ENCODE measurements at regions not wholly inside any gene's neighbourhood (a gene's known extent, or its start where the extent isn't known, plus 50 kb on each side); places are given as distances from the start of the nearest gene placed in this dataset.

- DNase-seq, result no peak
These were observed 158.1 kb downstream of the METTL4 start for GRCh38 chr18:2412996-2413751.

- no peak for DNase-seq
These were observed 157.1 kb downstream of the METTL4 start for GRCh38 chr18:2414235-2414634.

GRCh38 chr18:2415656-2416055, 155.6 kb downstream of the METTL4 start:
- DNase-seq, result no peak

GRCh38 chr18:2417861-2418610, 153.3 kb downstream of the METTL4 start:
- DNase-seq, result no peak

GRCh38 chr18:2420367-2420766, 150.9 kb downstream of the METTL4 start:
- no peak for DNase-seq

GRCh38 chr18:2423761-2424160, 147.5 kb downstream of the METTL4 start:
- DNase-seq, result no peak

- no peak for DNase-seq
These were observed 146.9 kb downstream of the METTL4 start for GRCh38 chr18:2424420-2424819.

GRCh38 chr18:2425426-2426317, 145.6 kb downstream of the METTL4 start:
- DNase-seq, result no peak

- no peak for DNase-seq
These were observed 141.1 kb downstream of the METTL4 start for GRCh38 chr18:2430191-2430590.

- DNase-seq, result no peak
These were observed 139.5 kb downstream of the METTL4 start for GRCh38 chr18:2431806-2432205.

- no peak for DNase-seq
These were observed 137.9 kb downstream of the METTL4 start for GRCh38 chr18:2433366-2433765.

- DNase-seq, result no peak
These were observed 129.8 kb downstream of the METTL4 start for GRCh38 chr18:2441544-2441943.

GRCh38 chr18:2442006-2442405, 129.3 kb downstream of the METTL4 start:
- DNase-seq, result no peak

- DNase-seq, result no peak
These were observed 128.5 kb downstream of the METTL4 start for GRCh38 chr18:2442726-2443275.

GRCh38 chr18:2444201-2444875, 127.0 kb downstream of the METTL4 start:
- no peak for DNase-seq

GRCh38 chr18:2448565-2449151, 122.6 kb downstream of the METTL4 start:
- DNase-seq, result no peak

- no peak for DNase-seq
These were observed 119.7 kb downstream of the METTL4 start for GRCh38 chr18:2451556-2451955.

GRCh38 chr18:2459886-2460285, 111.4 kb downstream of the METTL4 start:
- no peak for DNase-seq

- no peak for DNase-seq
These were observed 104.3 kb downstream of the METTL4 start for GRCh38 chr18:2466978-2467377.

- no peak for DNase-seq
These were observed 103.3 kb downstream of the METTL4 start for GRCh38 chr18:2468051-2468450.

GRCh38 chr18:2471523-2471922, 99.8 kb downstream of the METTL4 start:
- no peak for DNase-seq

- DNase-seq, result no peak
These were observed 92.6 kb downstream of the METTL4 start for GRCh38 chr18:2478662-2479061.
